K562 (cell line): ENCODE measurements at regions not wholly inside any gene's neighbourhood (a gene's known extent, or its start where the extent isn't known, plus 50 kb on each side); places are given as distances from the start of the nearest gene placed in this dataset.

Experiments used
- ATAC-seq: fragments of 200-7000 bp; cut with Tn5 transposase; 3 replicates; pipeline ENCODE4 v1.9.1; 2020; ENCODE audit warnings: moderate library complexity
- BruUV-seq: library from RNA; stranded (reverse); fragments of 400-500 nt; replicated peaks from 2 replicates; lab custom pipeline; 2021; lab: Mats Ljungman, UMichigan
- CTCF ChIA-PET: fragments of 300-600 bp; formaldehyde crosslinking; extraction: SDS; loops from one replicate; lab custom pipeline; 2021; ENCODE audit warnings: low intra/inter-chr PET ratio; lab: Yijun Ruan, JAX
- POLR2A ChIA-PET: fragments of 300-600, 350-650 bp; sonication (Branson Sonifier 250); formaldehyde crosslinking; extraction: SDS; loops from one replicate; lab custom pipeline; 2021; ENCODE audit warnings: antibody characterized with exemption, inconsistent platforms; lab: Yijun Ruan, JAX
- DNase-seq, 4 experiments: peaks; one replicate each; pipeline versions ENCODE4 v3.0.0 to v3.0.0-alpha.2; 2011 to 2018; ENCODE audit warnings: low spot score in 3 of 4, mixed read lengths in 3 of 4; ENCODE audit errors: extremely low read depth in 1 of 4
- FAIRE-seq: peaks from 2 replicates; lab custom pipeline; 2011; peaks lifted over from hg19 to GRCh38; lab: Jason Lieb, UNC
- H2AFZ ChIP-seq: 2 replicates; pipeline ENCODE4 v1.6.0; 2011; ENCODE audit warnings: low read depth, low read length, control low read depth, inconsistent platforms
- H3K27ac ChIP-seq: fragments of 200-600 bp; 3 replicates; pipeline ENCODE4 v1.8.0; 2011; ENCODE audit warnings: low read depth, mild to moderate bottlenecking, control low read depth, inconsistent platforms, low read length, moderate library complexity, mixed read lengths; ENCODE audit errors: extremely low read depth
- H3K27me3 ChIP-seq, 2 experiments: fragments of 300-600 bp in 1 of 2; 2 replicates in 1 of 2; 3 replicates in 1 of 2; pipeline versions ENCODE4 v1.6.0 to v1.8.0; 2011; ENCODE audit warnings: inconsistent platforms in 2 of 2, low read length in 2 of 2, mild to moderate bottlenecking in 1 of 2, mixed read lengths in 1 of 2, moderate library complexity in 1 of 2; ENCODE audit not compliant: control insufficient read depth in 2 of 2, insufficient read depth in 2 of 2
- H3K36me3 ChIP-seq: fragments of 300-600 bp; 3 replicates; pipeline ENCODE4 v1.8.0; 2011; ENCODE audit warnings: mild to moderate bottlenecking, low read length, inconsistent platforms; ENCODE audit not compliant: control insufficient read depth, insufficient read depth
- H3K4me1 ChIP-seq, 2 experiments: fragments of 200-600 bp in 1 of 2; replicated peaks in 1 of 2; 2 replicates in 1 of 2; 3 replicates in 1 of 2; pipeline versions ENCODE4 v1.5.1 to v1.8.0; 2011; ENCODE audit warnings: inconsistent platforms in 2 of 2, low read length in 2 of 2, mild to moderate bottlenecking in 1 of 2, mixed read lengths in 1 of 2, moderate library complexity in 1 of 2; ENCODE audit not compliant: control insufficient read depth in 2 of 2, insufficient read depth in 2 of 2
- H3K4me2 ChIP-seq: 2 replicates; pipeline ENCODE4 v1.6.1; 2011; ENCODE audit warnings: low read length, control low read depth, inconsistent platforms, mixed read lengths; ENCODE audit not compliant: insufficient read depth
- H3K4me3 ChIP-seq: fragments of 200-600 bp; sonication (generic), shearing (Covaris generic); 2 replicates; pipeline ENCODE4 v1.5.1; 2016; ENCODE audit warnings: control low read depth, inconsistent platforms
- H3K79me2 ChIP-seq: fragments of 200-600 bp; 3 replicates; pipeline ENCODE4 v1.8.0; 2011; ENCODE audit warnings: low read length, inconsistent platforms; ENCODE audit not compliant: control insufficient read depth, insufficient read depth
- H3K9ac ChIP-seq, 2 experiments: 2 replicates each; pipeline versions ENCODE4 v1.6.0 to v1.6.1; 2011; ENCODE audit warnings: low read depth in 2 of 2, low read length in 2 of 2, control low read depth in 1 of 2, inconsistent platforms in 1 of 2, mild to moderate bottlenecking in 1 of 2, mixed read lengths in 1 of 2; ENCODE audit not compliant: insufficient read depth in 1 of 2
- H3K9me1 ChIP-seq: one replicate; pipeline ENCODE4 v1.6.0; 2011; ENCODE audit warnings: inconsistent platforms, mild to moderate bottlenecking, low read length, moderate library complexity; ENCODE audit not compliant: control insufficient read depth, insufficient read depth
- H3K9me3 ChIP-seq: replicated peaks from 2 replicates; pipeline ENCODE4 v1.5.1; 2011; ENCODE audit warnings: low read depth, low read length, inconsistent platforms; ENCODE audit not compliant: control insufficient read depth, insufficient read depth
- H4K20me1 ChIP-seq: replicated peaks from 2 replicates; pipeline ENCODE4 v1.6.1; 2011; ENCODE audit warnings: low read length, inconsistent platforms, mixed read lengths; ENCODE audit not compliant: control insufficient read depth, insufficient read depth
- CHD1 ChIP-seq: fragments of 200-600 bp; sonication (generic); IDR thresholded peaks from one replicate; pipeline ENCODE4 v1.6.1; 2012; ENCODE audit warnings: mild to moderate bottlenecking, moderate library complexity, low read length, inconsistent platforms
- CXXC5 ChIP-seq: fragments of 250-450 bp; sonication (Bioruptor Pico); IDR thresholded peaks from 2 replicates; pipeline ENCODE4 v1.8.0; 2022; ENCODE audit warnings: inconsistent platforms, mild to moderate bottlenecking, moderate library complexity
- ETV6 ChIP-seq, 3 experiments: fragments of 150-350 bp in 1 of 3; sonication (generic) in 1 of 3; formaldehyde crosslinking in 1 of 3; IDR thresholded peaks; 2 replicates each; pipeline versions ENCODE4 v1.6.1 to v1.8.0; 2014 to 2022; ENCODE audit warnings: borderline replicate concordance in 2 of 3, low read depth in 2 of 3, antibody characterized with exemption in 1 of 3, low read length in 1 of 3, mild to moderate bottlenecking in 1 of 3, missing genetic modification reagents in 1 of 3
- FOXA1 ChIP-seq: fragments of 450-650 bp; IDR thresholded peaks from 2 replicates; pipeline ENCODE4 v1.6.1; 2016; ENCODE audit warnings: mild to moderate bottlenecking, borderline replicate concordance
- JUNB ChIP-seq: fragments of 450-650 bp; formaldehyde crosslinking; conservative IDR thresholded peaks from 2 replicates; pipeline ENCODE4 v1.4.0; 2020; ENCODE audit warnings: mild to moderate bottlenecking
- KAT2B ChIP-seq: IDR thresholded peaks from one replicate; pipeline ENCODE4 v1.6.1; 2012; ENCODE audit warnings: low read depth, mild to moderate bottlenecking, control low read depth, inconsistent platforms, low read length, moderate library complexity
- MED1 ChIP-seq: sonication (generic); formaldehyde crosslinking; IDR thresholded peaks from 2 replicates; pipeline ENCODE4 v1.8.1; 2023; ENCODE audit warnings: missing genetic modification reagents, borderline replicate concordance
- NCOA4 ChIP-seq: fragments of 450-650 bp; IDR thresholded peaks from 2 replicates; pipeline ENCODE4 v1.6.1; 2018; ENCODE audit warnings: mild to moderate bottlenecking; ENCODE audit not compliant: partially characterized antibody
- NR0B1 ChIP-seq: fragments of 450-650 bp; IDR thresholded peaks from one replicate; pipeline ENCODE4 v1.6.1; 2018; ENCODE audit warnings: mild to moderate bottlenecking, moderate library complexity; ENCODE audit not compliant: partially characterized antibody
- NR1H2 ChIP-seq: sonication (generic); formaldehyde crosslinking; IDR thresholded peaks from 2 replicates; pipeline ENCODE4 v1.4.0; 2020; ENCODE audit warnings: mild to moderate bottlenecking, missing genetic modification reagents
- POLR2B ChIP-seq: fragments of 450-650 bp; IDR thresholded peaks from 2 replicates; pipeline ENCODE4 v1.6.1; 2018; ENCODE audit warnings: low read depth; ENCODE audit not compliant: partially characterized antibody
- SUPT5H ChIP-seq: fragments of 450-650 bp; IDR thresholded peaks from 2 replicates; pipeline ENCODE4 v1.6.1; 2016
- TCF3 ChIP-seq: sonication (generic); formaldehyde crosslinking; IDR thresholded peaks from 2 replicates; pipeline ENCODE4 v1.4.0; 2020; ENCODE audit warnings: mild to moderate bottlenecking, missing genetic modification reagents
- ZBTB17 ChIP-seq: fragments of 450-650 bp; formaldehyde crosslinking; IDR thresholded peaks from 2 replicates; pipeline ENCODE4 v1.4.0; 2020; ENCODE audit warnings: mild to moderate bottlenecking
- WGBS: fragments of 100-300 bp; shearing (Covaris generic); methylation state at CpG from one replicate; pipeline ENCODE4 v1.1.6; 2016; ENCODE audit warnings: low coverage, mixed read lengths; ENCODE audit not compliant: insufficient coverage; ENCODE audit errors: missing lambda C conversion rate; 5-methylcytosine and 5-hydroxymethylcytosine counted together
- in situ Hi-C: fragments of 300-500 bp; cut with MboI; formaldehyde crosslinking; loops from 4 replicates; pipeline ENCODE4 v1.15.0; 2018; ENCODE audit warnings: inconsistent platforms, mixed read lengths
- intact Hi-C: fragments of 100-400 bp; cut with micrococcal nuclease; formaldehyde crosslinking; loops from 2 replicates; pipeline ENCODE4 v1.14.2; 2022

- no peak for TF ChIP-seq SUPT5H
- no peak for TF ChIP-seq FOXA1
Measured at GRCh38 chr3:144112036-144112435, 140.4 kb downstream of the DIPK2A start (continued).

GRCh38 chr3:144112437-144112836 lies 140.8 kb downstream of the DIPK2A start:
- no peak overlapping the region for H3K4me2 ChIP-seq
- ChIA-PET CTCF (no interaction called here), POLR2A (no interaction called here)
- H3K9ac ChIP-seq = no peak overlapping the region
- no peaks in the 10 kb centered on the region for H4K20me1 ChIP-seq
- H3K27me3 ChIP-seq = no peaks in the 10 kb centered on the region
- H3K9me1 ChIP-seq = no peaks in the 10 kb centered on the region
- no peaks in the 10 kb centered on the region for H3K9me3 ChIP-seq
- DNase-seq (no peak), ATAC-seq (no peak), FAIRE-seq (no peak)
- intact Hi-C loops (loop anchor here (5.0 kb wide), 1 partner anchor 140 kb away; the partner anchor contains the start of gene DIPK2A), in situ Hi-C loops (no loop called here)
- no peak overlapping the region for H3K4me3 ChIP-seq
- no peaks in the 10 kb centered on the region for H3K79me2 ChIP-seq
- 5% methylated on average over 3 of the region's 3 CpGs for WGBS
- no peaks in the 10 kb centered on the region; a peak in 1 of 5 replicates for H3K4me1 ChIP-seq
- BruUV-seq = no TSS peak
- H3K36me3 ChIP-seq = no peaks in the 10 kb centered on the region
- no peak for TF ChIP-seq POLR2B
- no peak for TF ChIP-seq NR1H2 (CRISPR knock-in tag)
- TF ChIP-seq NCOA4 = no peak
- TF ChIP-seq KAT2B = no peak
- TF ChIP-seq JUNB = no peak
- TF ChIP-seq ZBTB17 (CRISPR knock-in tag) = no peak
- no peak for TF ChIP-seq ETV6 (IDR thresholded peaks at IDR 0.05; ENCODE audit: borderline replicate concordance in 1 of 2, low read depth in 2 of 2, low read length in 1 of 2)
- no peak for TF ChIP-seq ETV6 (CRISPR knock-in tag; IDR thresholded peaks at IDR 0.05; ENCODE audit: borderline replicate concordance)
- no peak for TF ChIP-seq NR0B1
- no peak for TF ChIP-seq MED1
- TF ChIP-seq CHD1 = no peak
- no peak for TF ChIP-seq TCF3 (CRISPR knock-in tag)
- TF ChIP-seq CXXC5 (CRISPR knock-in tag) = no peak
- H2AFZ ChIP-seq = no peak overlapping the region
- no peak overlapping the region for H3K27ac ChIP-seq
